ENCODE measurements at regions not wholly inside any gene's neighbourhood (a gene's known extent, or its start where the extent isn't known, plus 50 kb on each side); places are given as distances from the start of the nearest gene placed in this dataset.

GRCh38 chr16:62965831-62966230 is 929.6 kb upstream of the CDH8 start:
- TF ChIP-seq CTCF (conservative IDR thresholded peaks at IDR 0.05), result no peak
- TF ChIP-seq ZFX (IDR thresholded peaks at IDR 0.05), result no peak

Data from C4-2B (cell line).